ENCODE measurements at regions not wholly inside any gene's neighbourhood (a gene's known extent, or its start where the extent isn't known, plus 50 kb on each side); places are given as distances from the start of the nearest gene placed in this dataset.

- Histone ChIP-seq H3K27me3 (no peaks in the 10 kb centered on the region), H3K4me1 (no peaks in the 10 kb centered on the region), H3K9me3 (no peaks in the 10 kb centered on the region), H3K4me3 (no peak overlapping the region), H3K36me3 (no peaks in the 10 kb centered on the region), H3K27ac (no peak overlapping the region)
- FAIRE-seq (no peak), ATAC-seq (no peak), DNase-seq (no peak)
- TF ChIP-seq, protein P1, sequence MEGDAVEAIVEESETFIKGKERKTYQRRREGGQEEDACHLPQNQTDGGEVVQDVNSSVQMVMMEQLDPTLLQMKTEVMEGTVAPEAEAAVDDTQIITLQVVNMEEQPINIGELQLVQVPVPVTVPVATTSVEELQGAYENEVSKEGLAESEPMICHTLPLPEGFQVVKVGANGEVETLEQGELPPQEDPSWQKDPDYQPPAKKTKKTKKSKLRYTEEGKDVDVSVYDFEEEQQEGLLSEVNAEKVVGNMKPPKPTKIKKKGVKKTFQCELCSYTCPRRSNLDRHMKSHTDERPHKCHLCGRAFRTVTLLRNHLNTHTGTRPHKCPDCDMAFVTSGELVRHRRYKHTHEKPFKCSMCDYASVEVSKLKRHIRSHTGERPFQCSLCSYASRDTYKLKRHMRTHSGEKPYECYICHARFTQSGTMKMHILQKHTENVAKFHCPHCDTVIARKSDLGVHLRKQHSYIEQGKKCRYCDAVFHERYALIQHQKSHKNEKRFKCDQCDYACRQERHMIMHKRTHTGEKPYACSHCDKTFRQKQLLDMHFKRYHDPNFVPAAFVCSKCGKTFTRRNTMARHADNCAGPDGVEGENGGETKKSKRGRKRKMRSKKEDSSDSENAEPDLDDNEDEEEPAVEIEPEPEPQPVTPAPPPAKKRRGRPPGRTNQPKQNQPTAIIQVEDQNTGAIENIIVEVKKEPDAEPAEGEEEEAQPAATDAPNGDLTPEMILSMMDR (IDR thresholded peaks at IDR 0.05): no peak
- intact Hi-C loops (cut with DNase I): no loop called here
- WGBS, 2 donors: 81 to 84% methylated on average over 2 of the region's 2 CpGs
These were observed 79.3 kb upstream of the CAMK2D start for GRCh38 chr4:113840861-113841260.

- Histone ChIP-seq H3K36me3 (no peaks in the 10 kb centered on the region), H3K4me3 (no peak overlapping the region), H3K27me3 (no peaks in the 10 kb centered on the region), H3K27ac (no peak overlapping the region), H3K9me3 (no peaks in the 10 kb centered on the region), H3K4me1 (no peaks in the 10 kb centered on the region)
- DNase-seq: no peak
- intact Hi-C loops (cut with DNase I): no loop called here
- no peak for ATAC-seq
- TF ChIP-seq, protein P1 (IDR thresholded peaks at IDR 0.05): no peak
- 87 to 91% methylated on average over 2 of the region's 2 CpGs for WGBS, 2 donors
- no peak for FAIRE-seq
These were observed 76.9 kb upstream of the CAMK2D start for GRCh38 chr4:113838460-113838859.

GRCh38 chr4:113837397-113837796, 75.9 kb upstream of the CAMK2D start:
- no peak for DNase-seq
- H3K36me3 ChIP-seq: no peaks in the 10 kb centered on the region
- H3K4me1 ChIP-seq: no peaks in the 10 kb centered on the region
- no peak overlapping the region for H3K4me3 ChIP-seq
- H3K27ac ChIP-seq: no peak overlapping the region
- TF ChIP-seq, protein P1 (IDR thresholded peaks at IDR 0.05): no peak
- no peaks in the 10 kb centered on the region for H3K27me3 ChIP-seq
- no peak for FAIRE-seq
- 88 to 95% methylated on average over 1 of the region's 1 CpG for WGBS, 2 donors
- intact Hi-C loops (cut with DNase I): no loop called here
- no peaks in the 10 kb centered on the region for H3K9me3 ChIP-seq
- peak in 2 of 4 donors; percentile 73 to 85 for ATAC-seq

DNA sequence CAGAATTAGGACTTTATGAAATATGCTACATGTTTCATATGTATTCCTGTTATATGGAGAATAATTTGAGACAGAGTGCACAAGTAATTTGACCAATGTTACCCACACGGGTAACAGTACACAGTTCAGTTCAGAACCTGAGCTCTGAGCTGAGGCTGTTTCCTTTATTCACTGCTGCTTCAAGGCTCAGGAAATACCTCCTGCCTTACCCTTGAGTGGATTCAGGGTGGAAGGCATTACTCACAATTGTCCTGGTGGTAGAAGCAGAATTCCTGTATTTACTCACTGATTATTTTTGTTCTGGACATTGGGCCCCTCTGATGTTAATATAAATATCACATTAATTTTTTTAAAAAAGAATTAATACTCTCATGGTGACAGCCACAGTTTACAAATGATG, 73.5 kb upstream of the CAMK2D start:
- FAIRE-seq (no peak), DNase-seq (no peak), ATAC-seq (no peak)
- no peaks in the 10 kb centered on the region for H3K4me1 ChIP-seq
- TF ChIP-seq, protein P1 (IDR thresholded peaks at IDR 0.05): no peak
- H3K4me3 ChIP-seq: no peak overlapping the region
- whole genome bisulfite sequencing, 2 donors: 64 to 74% methylated on average over 1 of the region's 1 CpG
- H3K27ac ChIP-seq: no peak overlapping the region
- intact Hi-C loops (cut with DNase I): no loop called here
- H3K27me3 ChIP-seq: no peaks in the 10 kb centered on the region
- H3K9me3 ChIP-seq: no peaks in the 10 kb centered on the region
- no peaks in the 10 kb centered on the region for H3K36me3 ChIP-seq

DNA sequence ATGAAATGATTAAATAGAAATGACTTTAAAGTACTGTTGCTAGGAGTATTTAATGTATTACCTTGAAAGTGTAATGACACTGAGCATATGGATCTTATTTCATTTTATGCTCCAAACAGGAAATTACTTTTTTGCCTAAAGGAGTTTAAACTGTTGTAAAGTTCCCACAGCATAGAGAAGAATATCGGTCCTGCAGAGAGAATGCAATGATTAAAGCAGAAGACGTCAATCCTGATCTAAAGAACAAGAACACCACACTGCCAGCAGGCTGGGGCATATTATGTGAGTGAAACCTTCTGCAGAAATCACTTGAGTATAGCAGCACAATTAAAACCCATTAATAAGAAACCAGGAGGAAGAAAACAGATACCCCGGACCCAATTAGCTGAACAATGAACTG, 72.8 kb upstream of the CAMK2D start:
- ATAC-seq (no peak), FAIRE-seq (no peak), DNase-seq (no peak)
- WGBS, 2 donors: 82 to 88% methylated on average over 3 of the region's 3 CpGs
- no peak overlapping the region for H3K4me3 ChIP-seq
- intact Hi-C loops (cut with DNase I): no loop called here
- no peaks in the 10 kb centered on the region for H3K36me3 ChIP-seq
- H3K9me3 ChIP-seq: no peaks in the 10 kb centered on the region
- peaks cover 0 to under 1% (median 0%) of the 10 kb centered on the region in 4 donors for H3K27me3 ChIP-seq
- H3K4me1 ChIP-seq: no peaks in the 10 kb centered on the region
- no peak overlapping the region for H3K27ac ChIP-seq
- TF ChIP-seq, protein P1 (IDR thresholded peaks at IDR 0.05): no peak

Data from pancreas (tissue), 10 donors.